Gastrocnemius medialis (tissue), 4 donors: ENCODE measurements at regions not wholly inside any gene's neighbourhood (a gene's known extent, or its start where the extent isn't known, plus 50 kb on each side); places are given as distances from the start of the nearest gene placed in this dataset.
A peak's percentile ranks its signal among the peaks of the same experiment; 100 is the strongest.
"Not testable (repeated sequence)": the region's sequence is repeated elsewhere in the genome, so short reads cannot be mapped to it uniquely, and the experiment has no call there.

ENCODE experiments used
- ATAC-seq, 2 donors: fragments of 150-250 bp; one replicate each; pipeline ENCODE4 v1.9.1; 2016
- DNase-seq, 2 donors: peaks; one replicate each; pipeline ENCODE4 v3.0.0-alpha.2; 2019
- H3K27ac ChIP-seq, 4 donors: fragments of 200-600 bp; sonication (generic); 1 replicate in 1 of 4; 2 replicates in 3 of 4; pipeline ENCODE4 v1.5.1; 2016 to 2018; ENCODE audit warnings: mild to moderate bottlenecking in 2 of 4, moderate library complexity in 1 of 4
- H3K27me3 ChIP-seq, 3 donors: fragments of 200-600 bp; sonication (generic) in 2 of 3; 1 replicate in 1 of 3; 2 replicates in 2 of 3; pipeline versions ENCODE4 v1.5.1 to v1.6.0; 2016 to 2019; ENCODE audit warnings: mild to moderate bottlenecking in 1 of 3, moderate library complexity in 1 of 3
- H3K36me3 ChIP-seq, 2 donors: fragments of 200-600 bp; sonication (generic) in 1 of 2; one replicate each; pipeline ENCODE4 v1.5.1; 2017 to 2018
- H3K4me1 ChIP-seq, 2 donors: fragments of 200-600 bp; sonication (generic) in 1 of 2; one replicate each; pipeline ENCODE4 v1.5.1; 2016 to 2017; ENCODE audit warnings: mild to moderate bottlenecking in 2 of 2
- H3K4me3 ChIP-seq, 4 donors: fragments of 200-600 bp; sonication (generic) in 3 of 4; 1 replicate in 1 of 4; 2 replicates in 3 of 4; pipeline ENCODE4 v1.5.1; 2016 to 2019; ENCODE audit warnings: mild to moderate bottlenecking in 2 of 4
- H3K9me3 ChIP-seq, 3 donors: fragments of 200-600 bp; sonication (generic) in 2 of 3; 1 replicate in 1 of 3; 2 replicates in 2 of 3; pipeline ENCODE4 v1.5.1; 2016 to 2019
- POLR2A ChIP-seq, 2 donors: fragments of 450-650 bp; IDR thresholded peaks; one replicate each; pipeline ENCODE4 v1.6.1; 2017; ENCODE audit warnings: antibody characterized with exemption in 2 of 2, mild to moderate bottlenecking in 2 of 2, moderate library complexity in 2 of 2
- in situ Hi-C, 4 donors: fragments of 200-750 bp; cut with MboI; loops; one replicate each; pipeline versions ENCODE4 v1.15.0 to v1.8.0; 2017; ENCODE audit warnings: low sequenced_read_pairs in 4 of 4
- intact Hi-C: fragments of 100-400 bp; cut with DNase I; formaldehyde crosslinking; loops from one replicate; pipeline ENCODE4 v1.15.1; 2023; ENCODE audit warnings: low total_unique reads
- TF ChIP-seq, protein P1 (sequence below), 5 experiments: fragments of 450-650 bp in 3 of 5; fragments of 200-600 bp in 2 of 5; sonication (generic) in 2 of 5; IDR thresholded peaks in 4 of 5; conservative IDR thresholded peaks in 1 of 5; 1 replicate in 4 of 5; 2 replicates in 1 of 5; pipeline ENCODE4 v1.5.1; 2016 to 2019; ENCODE audit warnings: antibody characterized with exemption in 5 of 5, mild to moderate bottlenecking in 3 of 5, moderate library complexity in 3 of 5

DNA sequence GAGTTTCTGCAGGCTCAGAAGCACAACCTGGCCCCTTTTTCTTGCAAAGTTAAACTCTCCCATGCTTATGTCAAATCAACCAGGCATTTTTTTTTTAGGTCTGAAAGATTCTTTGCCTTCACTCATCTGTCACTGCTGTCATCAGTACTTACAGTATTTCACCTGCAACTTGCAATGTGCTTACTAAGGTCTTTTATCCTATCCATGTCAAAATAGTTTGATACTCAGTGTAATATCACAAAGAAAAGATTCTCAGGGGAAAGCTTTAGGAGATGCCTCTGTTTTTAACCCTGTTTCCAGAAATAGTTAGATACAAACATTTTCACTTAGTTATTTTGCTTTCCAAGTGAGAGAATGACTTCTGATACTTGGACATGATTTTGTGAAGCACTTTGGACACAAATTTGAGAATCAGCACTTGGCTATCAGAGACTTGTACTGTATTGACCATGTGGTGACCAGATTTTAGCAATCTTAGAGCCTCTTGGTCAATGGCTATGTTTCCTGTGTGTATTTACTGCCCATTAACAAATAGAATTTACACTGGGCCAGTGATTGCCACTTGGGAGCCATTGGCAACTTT lies 428.2 kb downstream of the IRX1 start:
- no peaks in the 10 kb centered on the region for H3K9me3 ChIP-seq
- intact Hi-C loops: no loop called here
- H3K4me3 ChIP-seq: no peak overlapping the region
- H3K4me1 ChIP-seq: no peaks in the 10 kb centered on the region
- no peaks in the 10 kb centered on the region for H3K36me3 ChIP-seq
- in situ Hi-C loops: no loop called here
- DNase-seq (no peak), ATAC-seq (no peak)
- TF ChIP-seq, protein P1, sequence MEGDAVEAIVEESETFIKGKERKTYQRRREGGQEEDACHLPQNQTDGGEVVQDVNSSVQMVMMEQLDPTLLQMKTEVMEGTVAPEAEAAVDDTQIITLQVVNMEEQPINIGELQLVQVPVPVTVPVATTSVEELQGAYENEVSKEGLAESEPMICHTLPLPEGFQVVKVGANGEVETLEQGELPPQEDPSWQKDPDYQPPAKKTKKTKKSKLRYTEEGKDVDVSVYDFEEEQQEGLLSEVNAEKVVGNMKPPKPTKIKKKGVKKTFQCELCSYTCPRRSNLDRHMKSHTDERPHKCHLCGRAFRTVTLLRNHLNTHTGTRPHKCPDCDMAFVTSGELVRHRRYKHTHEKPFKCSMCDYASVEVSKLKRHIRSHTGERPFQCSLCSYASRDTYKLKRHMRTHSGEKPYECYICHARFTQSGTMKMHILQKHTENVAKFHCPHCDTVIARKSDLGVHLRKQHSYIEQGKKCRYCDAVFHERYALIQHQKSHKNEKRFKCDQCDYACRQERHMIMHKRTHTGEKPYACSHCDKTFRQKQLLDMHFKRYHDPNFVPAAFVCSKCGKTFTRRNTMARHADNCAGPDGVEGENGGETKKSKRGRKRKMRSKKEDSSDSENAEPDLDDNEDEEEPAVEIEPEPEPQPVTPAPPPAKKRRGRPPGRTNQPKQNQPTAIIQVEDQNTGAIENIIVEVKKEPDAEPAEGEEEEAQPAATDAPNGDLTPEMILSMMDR (IDR thresholded peaks at IDR 0.05 in 4 of 5, conservative IDR thresholded peaks at IDR 0.05 in 1 of 5): no peak
- no peak for TF ChIP-seq POLR2A (IDR thresholded peaks at IDR 0.05)
- no peak overlapping the region for H3K27ac ChIP-seq
- no peaks in the 10 kb centered on the region for H3K27me3 ChIP-seq

DNA sequence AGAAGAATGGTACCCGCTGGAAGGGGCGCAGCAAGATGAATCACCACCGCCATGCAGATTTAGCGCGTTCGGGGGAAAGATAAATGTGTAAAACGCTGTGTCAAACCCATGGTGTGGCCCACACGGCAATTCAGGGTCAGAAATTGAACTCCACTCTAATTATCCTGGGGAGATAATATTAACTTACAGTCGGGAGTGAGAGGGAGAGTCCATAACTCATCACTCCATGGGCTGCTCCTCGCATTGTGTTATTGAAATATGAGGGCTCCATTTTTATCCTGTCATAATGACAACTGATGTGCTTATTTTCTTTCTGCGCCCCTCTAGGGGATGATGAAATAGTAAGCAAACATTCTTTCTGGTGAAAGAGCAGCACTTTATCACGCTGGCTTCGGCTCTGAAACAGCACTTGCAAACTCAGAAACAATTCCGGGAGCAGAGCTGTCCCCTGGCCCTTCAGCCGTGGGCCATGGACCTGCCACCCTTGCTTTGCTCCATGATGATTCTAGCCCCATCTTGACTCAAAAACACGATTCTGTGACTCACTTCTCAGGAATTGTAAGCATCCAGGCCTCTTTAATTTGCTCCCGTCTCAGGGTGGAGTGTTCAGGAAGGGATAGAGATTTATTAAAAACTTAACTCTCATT lies 431.6 kb downstream of the IRX1 start:
- ATAC-seq (peak in 1 of 2 donors; percentile 54), DNase-seq (no peak)
- Histone ChIP-seq H3K27ac (no peak overlapping the region), H3K4me3 (no peak overlapping the region), H3K4me1 (no peaks in the 10 kb centered on the region), H3K9me3 (no peaks in the 10 kb centered on the region), H3K27me3 (no peaks in the 10 kb centered on the region), H3K36me3 (no peaks in the 10 kb centered on the region)
- no peak for TF ChIP-seq POLR2A (IDR thresholded peaks at IDR 0.05)
- TF ChIP-seq, protein P1 (IDR thresholded peaks at IDR 0.05 in 4 of 5, conservative IDR thresholded peaks at IDR 0.05 in 1 of 5): no peak
- in situ Hi-C loops: no loop called here
- intact Hi-C loops: no loop called here

DNA sequence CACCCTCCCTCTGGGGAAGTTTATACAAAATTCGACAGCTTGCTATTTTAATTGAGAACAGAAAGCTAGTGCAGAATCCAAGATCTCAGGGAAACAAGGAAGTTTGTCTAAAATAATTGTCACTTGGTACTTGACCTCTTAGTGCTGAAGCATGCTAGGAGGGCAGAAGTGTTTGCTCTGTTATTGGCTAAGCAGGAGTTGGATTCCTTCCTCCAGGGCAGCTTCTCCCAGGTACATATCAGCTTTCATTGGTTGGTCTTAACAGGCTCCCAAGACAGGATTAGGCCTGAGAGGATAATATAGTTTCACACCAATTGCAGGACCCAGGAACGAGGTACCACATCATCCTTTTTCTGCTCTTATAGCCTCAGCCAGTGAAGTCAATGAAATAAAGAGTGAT lies 432.8 kb downstream of the IRX1 start:
- no peaks in the 10 kb centered on the region for H3K36me3 ChIP-seq
- no peaks in the 10 kb centered on the region for H3K27me3 ChIP-seq
- H3K4me1 ChIP-seq: no peaks in the 10 kb centered on the region
- intact Hi-C loops (no loop called here), in situ Hi-C loops (no loop called here)
- TF ChIP-seq, protein P1 (IDR thresholded peaks at IDR 0.05 in 4 of 5, conservative IDR thresholded peaks at IDR 0.05 in 1 of 5): no peak
- TF ChIP-seq POLR2A (IDR thresholded peaks at IDR 0.05): no peak
- ATAC-seq (no peak), DNase-seq (no peak)
- no peak overlapping the region for H3K4me3 ChIP-seq
- H3K9me3 ChIP-seq: no peaks in the 10 kb centered on the region
- H3K27ac ChIP-seq: no peak overlapping the region

DNA sequence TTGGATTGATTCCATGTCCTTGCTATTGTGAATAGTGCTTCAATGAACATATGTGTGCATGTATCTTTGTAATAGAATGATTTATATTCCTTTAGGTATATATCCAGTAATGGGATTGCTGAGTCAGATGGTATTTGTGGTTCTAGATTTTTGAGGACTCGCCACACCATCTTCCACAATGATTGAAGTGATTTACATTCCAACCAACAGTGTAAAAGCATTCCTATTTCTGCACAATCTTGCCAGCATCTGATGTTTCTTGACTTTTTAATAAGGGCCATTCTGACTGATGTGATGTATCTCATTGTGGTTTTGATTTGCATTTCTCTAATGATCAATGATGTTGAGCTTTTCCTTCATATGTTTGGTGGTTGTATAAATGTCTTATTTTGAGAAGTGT lies 437.9 kb downstream of the IRX1 start:
- H3K4me1 ChIP-seq, intact Hi-C loops, DNase-seq, H3K27ac ChIP-seq, H3K9me3 ChIP-seq, ATAC-seq, H3K27me3 ChIP-seq, in situ Hi-C loops, H3K4me3 ChIP-seq, H3K36me3 ChIP-seq: not testable (repeated sequence)

DNA sequence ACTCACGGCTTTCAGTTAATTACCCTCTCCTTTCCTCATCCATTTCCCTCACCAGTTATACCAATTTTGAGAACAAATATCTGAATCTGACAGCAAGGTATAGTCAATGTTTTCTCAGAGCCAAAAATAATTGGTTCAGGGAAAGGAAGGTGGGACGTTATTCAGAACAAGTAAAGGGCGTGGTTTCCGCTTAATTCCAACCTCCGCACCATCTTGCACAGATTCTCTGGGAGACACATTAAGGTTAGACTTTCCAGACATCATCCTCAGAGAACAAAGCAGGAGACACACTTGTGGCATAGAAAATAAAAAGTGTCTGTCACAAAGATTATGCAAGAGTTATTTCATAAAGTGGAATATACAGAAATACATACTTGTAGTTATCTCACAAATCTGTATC lies 441.2 kb downstream of the IRX1 start:
- TF ChIP-seq, protein P1 (IDR thresholded peaks at IDR 0.05 in 4 of 5, conservative IDR thresholded peaks at IDR 0.05 in 1 of 5): no peak
- no peak for TF ChIP-seq POLR2A (IDR thresholded peaks at IDR 0.05)
- DNase-seq: no peak
- Histone ChIP-seq H3K36me3 (no peaks in the 10 kb centered on the region), H3K27me3 (no peaks in the 10 kb centered on the region), H3K9me3 (no peaks in the 10 kb centered on the region), H3K4me1 (no peaks in the 10 kb centered on the region), H3K27ac (no peak overlapping the region), H3K4me3 (no peak overlapping the region)
- in situ Hi-C loops: no loop called here
- no peak for ATAC-seq
- intact Hi-C loops: no loop called here
